ENCODE measurements at regions not wholly inside any gene's neighbourhood (a gene's known extent, or its start where the extent isn't known, plus 50 kb on each side); places are given as distances from the start of the nearest gene placed in this dataset.

- TF ChIP-seq CEBPB (tag; IDR thresholded peaks at IDR 0.05) (no peak), CEBPG (CRISPR knock-in tag; IDR thresholded peaks at IDR 0.05) (no peak), CEBPG (tag; conservative IDR thresholded peaks at IDR 0.05 in 1 of 2, IDR thresholded peaks at IDR 0.05 in 1 of 2) (no peak), POLR2A (conservative IDR thresholded peaks at IDR 0.05) (no peak)
Measured at GRCh38 chr12:32949815-32950214, 53.2 kb upstream of the PKP2 start.

Data from K562 (cell line).